Ishikawa (cell line): ENCODE measurements at regions not wholly inside any gene's neighbourhood (a gene's known extent, or its start where the extent isn't known, plus 50 kb on each side); places are given as distances from the start of the nearest gene placed in this dataset.

ENCODE experiments used
- EP300 ChIP-seq: IDR thresholded peaks from 2 replicates; pipeline ENCODE4 v1.6.1; 2012; ENCODE audit warnings: borderline replicate concordance
- ZBTB7A ChIP-seq: IDR thresholded peaks from 2 replicates; pipeline ENCODE4 v1.6.1; 2012; ENCODE audit warnings: low read depth

- TF ChIP-seq ZBTB7A (no peak), EP300 (no peak)
Measured at GRCh38 chr3:153305189-153305588, 143.2 kb downstream of the RAP2B start.
